Epidermal melanocyte (primary cell): ENCODE measurements at regions not wholly inside any gene's neighbourhood (a gene's known extent, or its start where the extent isn't known, plus 50 kb on each side); places are given as distances from the start of the nearest gene placed in this dataset.
A peak's percentile ranks its signal among the peaks of the same experiment; 100 is the strongest.

Experiments
- DNase-seq: peaks from one replicate; pipeline ENCODE4 v3.0.0; 2011; ENCODE audit warnings: low spot score; ENCODE audit not compliant: insufficient read length

GRCh38 chr12:62078020-62078419, 182.2 kb upstream of the USP15 start:
- no peak for DNase-seq

GRCh38 chr12:62082448-62082847, 177.8 kb upstream of the USP15 start:
- DNase-seq, result no peak

DNA sequence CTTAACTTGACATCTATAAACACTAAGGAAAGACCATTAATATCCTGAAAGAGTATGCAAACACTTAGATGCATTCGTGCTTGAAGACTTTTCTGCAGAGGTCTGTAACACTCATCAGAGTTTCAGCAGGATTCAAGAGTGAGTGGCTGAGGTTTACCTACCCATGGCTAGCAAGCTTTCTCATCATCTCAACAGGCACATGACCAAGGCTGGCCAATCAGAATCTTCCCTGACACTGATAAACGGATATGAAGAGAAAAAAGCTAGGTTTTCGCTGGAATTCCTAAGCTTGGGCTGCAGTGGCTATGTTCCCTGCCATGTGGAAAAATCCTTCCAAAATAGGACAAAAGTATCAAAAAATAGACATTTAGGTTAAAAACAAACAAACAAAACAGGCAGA, 162.1 kb upstream of the USP15 start:
- no peak for DNase-seq

DNA sequence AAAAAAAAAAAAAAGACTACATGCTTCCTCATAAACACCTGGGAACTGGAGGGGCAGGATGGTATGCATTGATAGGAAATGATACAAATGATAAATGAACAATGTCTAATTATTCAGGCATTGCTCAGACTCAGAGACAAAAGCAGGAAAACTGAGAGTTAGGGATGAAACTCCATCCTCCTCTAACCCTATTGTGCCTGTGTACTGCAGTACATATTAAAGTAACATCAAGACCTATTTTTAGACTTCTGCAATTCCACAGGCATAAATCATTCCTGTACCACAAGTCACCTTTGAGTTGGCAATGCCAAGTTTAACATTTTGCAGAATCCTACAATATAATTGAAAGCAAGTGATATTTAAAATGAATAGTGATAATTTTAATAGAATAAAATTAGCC, 156.5 kb upstream of the USP15 start:
- DNase-seq, result no peak

DNA sequence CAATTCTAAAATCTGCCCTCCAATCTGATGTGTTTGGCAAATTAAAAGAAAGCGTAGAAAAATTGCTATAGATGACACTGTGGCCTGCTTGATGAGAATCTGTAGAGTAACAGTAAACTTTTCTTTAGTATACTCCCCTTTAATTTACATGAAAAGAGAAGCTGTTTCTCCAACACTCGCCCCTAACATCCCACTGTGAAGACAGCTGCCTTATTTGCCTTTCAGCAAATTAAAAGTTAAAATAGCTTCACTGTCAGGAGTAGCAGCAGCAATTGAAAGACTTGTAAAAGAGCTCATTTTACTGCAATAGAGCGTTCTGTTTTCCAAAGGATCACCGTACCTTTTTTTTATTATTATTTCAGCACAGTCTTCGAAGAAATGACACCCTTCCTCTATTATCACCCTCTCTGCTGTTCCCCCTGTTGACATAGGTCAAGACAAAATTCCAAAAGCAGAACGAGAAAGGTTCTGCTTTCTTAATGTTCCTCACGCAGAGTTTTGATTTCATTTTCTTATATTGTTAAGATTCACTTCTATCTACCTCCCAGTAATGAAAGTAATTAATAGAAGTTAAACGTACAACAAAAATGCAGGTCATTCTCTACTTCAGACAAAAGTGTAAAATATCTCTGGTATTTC, 153.5 kb upstream of the USP15 start:
- no peak for DNase-seq

DNA sequence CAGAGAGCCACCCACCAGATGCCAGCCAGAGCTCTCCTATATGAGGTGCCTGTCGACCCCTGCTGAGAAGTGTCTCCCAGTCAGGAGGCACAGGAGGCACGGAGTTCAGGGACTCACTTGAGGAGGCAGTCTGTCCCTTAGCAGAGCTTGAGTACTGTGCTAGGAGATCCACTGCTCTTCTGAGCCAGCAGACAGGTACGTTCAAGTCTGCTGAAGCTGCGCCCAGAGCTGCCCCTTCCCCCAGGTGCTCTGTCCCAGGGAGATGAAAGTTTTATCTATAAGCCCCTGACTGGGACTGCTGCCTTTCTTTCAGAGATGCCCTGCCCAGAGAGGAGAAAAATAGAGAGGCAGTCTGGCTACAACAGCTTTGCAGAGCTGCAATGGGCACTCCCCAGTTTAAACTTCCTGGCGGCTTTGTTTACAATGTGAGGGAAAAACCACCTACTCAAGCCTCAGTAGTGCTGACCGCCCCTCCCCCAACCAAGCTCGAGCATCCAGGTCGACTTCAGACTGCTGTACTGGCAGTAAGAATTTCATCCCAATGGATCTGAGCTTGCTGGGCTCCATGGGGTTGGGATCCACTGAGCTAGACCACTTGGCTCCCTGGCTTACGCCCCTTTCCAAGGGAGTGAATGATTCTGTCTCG, 146.7 kb upstream of the USP15 start:
- no peak for DNase-seq

DNA sequence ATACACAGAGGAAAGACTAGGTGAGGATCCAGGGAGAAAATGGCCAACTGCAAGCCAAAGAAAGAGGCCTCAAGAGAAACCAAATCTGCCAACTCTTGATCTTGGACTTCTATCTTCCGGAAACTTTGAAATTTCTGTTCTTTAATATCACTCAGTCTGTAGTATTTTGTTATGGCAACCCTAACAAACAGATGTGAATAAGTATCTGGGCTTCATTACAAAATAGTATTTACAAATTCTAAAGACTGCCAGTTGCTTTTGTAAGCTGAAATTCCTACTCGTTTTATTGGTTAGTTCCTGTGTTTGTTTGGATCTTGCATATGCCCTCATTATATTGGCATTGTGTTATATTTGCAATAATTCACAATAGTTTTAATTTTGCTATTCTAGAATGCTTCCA, 143.2 kb upstream of the USP15 start:
- no peak for DNase-seq

DNA sequence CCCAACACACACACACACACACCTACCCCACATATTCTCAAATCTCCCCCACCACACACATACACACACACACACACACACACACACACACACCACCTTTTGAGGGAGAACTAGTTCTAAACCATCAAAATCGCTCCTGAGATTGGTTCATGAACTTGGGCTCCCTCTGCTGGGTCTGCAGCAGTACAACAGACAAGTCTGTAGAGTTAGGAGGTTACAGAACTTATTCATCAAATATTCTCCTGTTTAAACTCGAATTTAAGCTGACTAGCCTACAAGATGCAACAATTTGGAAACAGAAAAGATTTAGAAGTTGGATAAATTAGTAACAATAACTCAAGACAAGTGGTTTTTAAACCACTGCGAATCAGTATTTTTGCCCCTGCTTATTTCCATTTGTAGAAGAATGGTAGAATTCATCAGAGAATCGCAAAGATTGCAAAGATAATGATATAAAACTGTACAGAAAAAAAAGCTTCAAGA, 136.4 kb upstream of the USP15 start:
- DNase-seq, result peak; percentile 22

GRCh38 chr12:62127516-62127915, 132.7 kb upstream of the USP15 start:
- DNase-seq, result no peak

- DNase-seq, result no peak
Measured at GRCh38 chr12:62128175-62128975, 131.8 kb upstream of the USP15 start.

DNA sequence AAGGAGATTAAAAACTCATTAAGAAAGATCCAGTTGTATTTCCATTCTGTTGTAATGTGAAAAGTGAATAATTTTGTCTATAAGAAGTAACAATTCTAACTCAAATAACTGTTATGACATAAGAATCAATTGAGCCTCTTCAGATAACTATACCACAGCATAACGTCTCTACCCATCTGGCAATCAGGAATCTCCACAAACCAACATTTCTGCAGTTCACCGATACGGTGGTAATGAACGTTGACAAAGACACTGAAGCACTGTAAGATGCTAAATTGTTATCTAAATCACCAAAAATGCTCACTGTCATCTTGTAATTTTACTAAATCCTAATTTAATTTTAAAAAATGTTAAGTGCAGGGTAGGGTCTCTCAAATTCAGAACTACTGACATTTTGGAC, 130.9 kb upstream of the USP15 start:
- DNase-seq, result no peak

DNA sequence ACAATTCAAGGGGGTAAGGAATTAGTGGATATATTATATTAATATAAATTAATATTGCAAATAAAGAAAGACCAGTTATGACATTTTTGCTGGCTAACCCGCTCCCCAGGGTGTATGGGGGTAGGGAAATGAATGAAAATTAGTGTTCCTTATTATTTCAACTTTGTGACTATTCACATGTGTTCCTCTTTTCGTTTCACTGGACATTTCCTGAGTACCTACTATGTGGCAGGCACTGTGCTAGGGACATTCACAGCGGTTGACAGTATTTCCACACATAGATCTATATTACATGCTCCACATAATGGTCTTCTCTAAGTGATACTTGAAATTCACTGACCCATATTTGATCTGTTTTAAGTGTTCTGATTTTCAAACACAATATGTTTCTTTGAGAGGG, 129.8 kb upstream of the USP15 start:
- no peak for DNase-seq

DNA sequence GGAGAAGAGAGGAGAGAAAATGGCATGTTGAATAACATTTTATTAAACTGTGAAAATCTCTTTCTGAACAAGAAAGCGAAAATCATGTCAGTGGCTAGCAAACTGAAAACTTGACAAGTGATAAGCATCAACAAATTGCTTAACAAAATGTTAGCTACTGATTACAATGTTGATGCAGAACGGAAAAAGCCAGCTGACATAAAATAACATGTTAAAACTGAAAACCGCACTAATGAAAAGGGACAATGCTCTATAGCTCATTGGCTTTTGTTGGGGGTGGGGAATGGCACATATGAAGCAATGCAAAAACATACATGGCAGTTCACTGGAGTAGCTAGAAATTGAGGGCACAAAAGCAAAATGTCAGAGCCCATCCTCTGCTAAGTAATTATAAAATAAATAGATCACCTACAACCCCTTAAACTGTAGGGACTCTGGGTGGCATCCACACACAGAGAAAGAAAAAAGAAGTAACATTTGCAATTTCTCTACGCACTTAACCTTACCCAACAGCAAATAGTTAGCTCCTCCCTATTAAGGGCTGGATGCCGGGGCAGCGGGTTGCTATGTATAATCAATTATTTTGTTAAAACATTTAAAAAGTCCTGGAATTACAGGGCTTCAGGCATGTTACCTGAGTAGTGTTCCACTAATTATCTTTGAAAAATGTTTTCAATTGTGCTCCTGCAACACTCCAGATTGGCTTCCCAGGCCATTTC, 129.2 kb upstream of the USP15 start:
- no peak for DNase-seq

DNA sequence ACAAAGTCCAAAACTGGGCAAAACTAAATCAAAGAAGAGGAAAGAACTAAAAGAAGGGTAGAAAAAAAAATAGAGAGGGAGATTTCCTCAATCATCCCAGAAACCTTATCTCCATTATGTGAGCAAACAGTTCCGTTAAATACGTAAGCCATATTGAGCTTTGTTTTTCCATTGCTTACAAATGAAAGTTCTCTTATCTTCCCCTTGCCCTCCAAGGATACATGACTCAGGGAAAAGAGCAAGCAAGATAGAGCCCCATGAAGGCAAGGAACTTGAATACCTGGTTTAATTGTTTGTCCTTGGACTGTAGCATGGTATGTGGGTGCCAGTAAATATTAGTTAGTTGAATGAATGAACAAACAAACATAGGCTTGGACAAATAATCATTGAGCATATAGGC, 126.8 kb upstream of the USP15 start:
- DNase-seq, result no peak

DNA sequence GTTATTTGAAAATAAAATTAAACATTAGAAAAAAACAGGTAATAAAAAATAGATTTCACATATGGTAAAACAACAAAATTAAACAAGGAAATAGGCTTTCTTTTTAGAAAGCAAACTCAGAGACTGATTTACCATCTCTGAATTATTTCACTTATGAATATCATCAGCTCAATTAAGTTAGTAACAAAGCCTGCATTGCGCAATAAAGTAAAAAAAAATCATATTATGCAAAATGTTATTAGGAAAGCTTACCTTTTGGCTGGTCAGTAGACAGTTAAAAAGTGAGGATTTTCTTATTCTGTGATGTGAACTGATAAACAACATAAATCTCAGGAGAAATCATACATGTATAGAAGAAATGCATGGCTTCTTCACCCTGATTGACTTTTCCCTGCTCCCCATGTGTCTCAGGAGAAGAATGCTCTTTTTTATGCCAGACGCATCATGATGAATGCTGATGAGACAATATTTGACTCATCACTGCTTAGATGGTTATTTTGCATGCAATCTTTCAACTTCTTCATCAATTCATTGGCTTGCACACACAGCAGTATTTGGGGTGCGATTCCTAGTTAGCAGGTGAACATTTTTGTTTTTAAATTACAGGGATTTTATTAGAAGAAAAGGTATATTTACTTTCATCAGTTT, 124.5 kb upstream of the USP15 start:
- DNase-seq, result no peak

- no peak for DNase-seq
Measured at GRCh38 chr12:62136496-62136895, 123.7 kb upstream of the USP15 start.

- DNase-seq, result no peak
Measured at GRCh38 chr12:62138527-62138926, 121.7 kb upstream of the USP15 start.

GRCh38 chr12:62146318-62146717, 113.9 kb upstream of the USP15 start:
- no peak for DNase-seq

DNA sequence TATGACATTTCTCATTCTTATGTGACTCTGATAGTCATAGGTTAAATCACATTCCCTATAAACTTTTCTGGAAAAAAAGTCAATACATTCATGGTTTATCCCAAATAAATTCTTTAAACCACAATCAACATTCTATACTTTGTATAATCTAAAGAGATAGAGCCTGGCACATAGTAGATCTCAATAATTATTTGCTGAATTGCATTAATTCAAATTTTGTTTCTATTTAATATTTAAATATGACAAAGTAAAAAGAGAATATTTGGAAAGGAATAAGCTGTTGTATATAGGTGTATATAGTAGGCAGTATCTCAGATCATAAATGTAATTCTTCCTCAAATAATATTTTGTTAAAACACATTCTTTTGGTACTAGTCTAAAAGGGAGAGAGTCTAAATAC, 102.2 kb upstream of the USP15 start:
- no peak for DNase-seq

DNA sequence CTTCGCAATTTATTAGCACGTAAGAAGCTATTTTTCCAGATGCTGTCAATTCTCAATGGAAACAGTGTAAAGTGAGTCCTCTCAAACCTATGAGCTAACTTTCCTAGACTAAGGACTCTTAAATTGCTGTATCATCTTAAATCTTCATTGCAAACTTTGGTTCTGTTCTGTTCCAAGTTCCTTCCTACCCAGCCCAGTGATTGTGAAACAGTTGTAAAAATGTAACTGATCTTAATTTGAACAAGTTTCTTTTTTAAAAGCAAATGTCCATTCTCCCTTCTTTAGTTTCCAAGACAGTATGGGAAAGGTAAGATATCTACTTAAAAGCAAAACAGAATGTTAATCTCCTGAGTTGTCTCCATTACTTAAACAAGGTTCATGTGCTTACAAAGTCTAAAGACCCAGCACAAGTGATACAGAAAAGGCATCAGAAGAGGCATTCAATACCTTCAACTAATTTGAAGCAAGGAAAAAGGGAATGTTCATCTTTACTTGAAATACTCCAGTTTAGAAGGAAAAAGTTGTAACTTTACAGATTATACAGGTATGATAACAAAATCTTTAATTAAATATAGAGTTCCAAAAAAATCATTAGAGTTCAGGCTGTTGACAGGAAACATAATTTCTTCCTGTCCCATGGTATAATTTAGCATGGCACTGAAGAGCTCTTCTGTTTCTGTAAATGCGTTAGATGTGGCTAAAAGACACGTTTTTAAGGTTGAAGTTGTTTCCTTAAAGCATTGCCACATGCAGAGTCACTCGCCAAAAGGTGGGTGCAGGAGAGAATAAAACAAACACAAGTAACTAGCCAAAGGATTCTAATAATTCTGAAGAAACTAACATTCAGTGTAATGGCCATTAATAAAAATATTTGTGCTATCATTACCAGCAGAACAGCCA, 101.5 kb upstream of the USP15 start:
- DNase-seq, result no peak
